Adrenal gland (tissue), 9 donors: ENCODE measurements at regions not wholly inside any gene's neighbourhood (a gene's known extent, or its start where the extent isn't known, plus 50 kb on each side); places are given as distances from the start of the nearest gene placed in this dataset.
"Not testable (repeated sequence)": the region's sequence is repeated elsewhere in the genome, so short reads cannot be mapped to it uniquely, and the experiment has no call there.

Experiments used
- DNase-seq, 7 donors: peaks; one replicate each; pipeline ENCODE4 v3.0.0-alpha.2; 2019 to 2020
- H3K27ac ChIP-seq, 5 donors: fragments of 200-600 bp; sonication (generic) in 4 of 5; 1 replicate in 3 of 5; 2 replicates in 2 of 5; pipeline versions ENCODE4 v1.5.1 to v1.8.0; 2016 to 2020; ENCODE audit warnings: mild to moderate bottlenecking in 1 of 5
- H3K27me3 ChIP-seq: fragments of 200-600 bp; 2 replicates; pipeline ENCODE4 v1.8.0; 2021
- H3K36me3 ChIP-seq, 2 donors: fragments of 200-600 bp; replicated peaks in 1 of 2; 1 replicate in 1 of 2; 2 replicates in 1 of 2; pipeline versions ENCODE4 v1.5.1 to v1.8.0; 2018 to 2022
- H3K4me1 ChIP-seq, 2 donors: fragments of 200-600 bp; replicated peaks in 1 of 2; 1 replicate in 1 of 2; 2 replicates in 1 of 2; pipeline versions ENCODE4 v1.5.1 to v1.8.0; 2018 to 2021
- H3K4me3 ChIP-seq, 4 donors: fragments of 200-600 bp; sonication (generic) in 3 of 4; one replicate each; pipeline ENCODE4 v1.5.1; 2016 to 2018
- H3K9me3 ChIP-seq, 3 donors: fragments of 200-600 bp; sonication (generic) in 1 of 3; replicated peaks in 1 of 3; 1 replicate in 2 of 3; 2 replicates in 1 of 3; pipeline versions ENCODE4 v1.5.1 to v1.8.0; 2016 to 2021
- CTCF ChIP-seq, 6 experiments: fragments of 450-650 bp in 4 of 6; fragments of 200-600 bp in 2 of 6; sonication (generic) in 1 of 6; IDR thresholded peaks; 1 replicate in 5 of 6; 2 replicates in 1 of 6; pipeline versions ENCODE4 v1.5.1 to v1.8.0; 2016 to 2021; ENCODE audit warnings: antibody characterized with exemption in 6 of 6, mild to moderate bottlenecking in 2 of 6, moderate library complexity in 1 of 6
- POLR2A ChIP-seq, 2 donors: fragments of 450-650 bp; IDR thresholded peaks; one replicate each; pipeline ENCODE4 v1.6.1; 2017; ENCODE audit warnings: antibody characterized with exemption in 2 of 2, mild to moderate bottlenecking in 2 of 2, moderate library complexity in 1 of 2
- WGBS, 4 donors: extraction: QIAGEN DNeasy Blood & Tissue Kit in 2 of 4; methylation state at CpG; one replicate each; pipeline versions ENCODE4 v1.1.5 to v1.1.7; 2013 to 2017; 5-methylcytosine and 5-hydroxymethylcytosine counted together
- intact Hi-C, 2 donors: fragments of 100-400 bp; cut with DNase I; formaldehyde crosslinking; loops; one replicate each; pipeline versions ENCODE4 v1.14.1 to v1.15.0; 2022 to 2023
- donor health status: healthy with polysubstance abuse.
- donor health status: Bipolar disorder and iron deficiency.
- donor health status: DM: yes; HTN: yes; CAD: no.
- donor health status: DM: no; HTN: no; CAD: no.
- donor health status: DM: no; HTN: no; CAD: no.

- Histone ChIP-seq H3K27me3 (no peaks in the 10 kb centered on the region), H3K36me3 (no peaks in the 10 kb centered on the region), H3K4me3 (no peak overlapping the region), H3K9me3 (no peaks in the 10 kb centered on the region), H3K27ac (no peak overlapping the region), H3K4me1 (no peaks in the 10 kb centered on the region)
- TF ChIP-seq POLR2A (IDR thresholded peaks at IDR 0.05) (no peak), CTCF (IDR thresholded peaks at IDR 0.05) (no peak)
- no peak for DNase-seq
- 86 to 95% (median 94%) methylated on average over 5 of the region's 5 CpGs for WGBS, 4 donors
- intact Hi-C loops: no loop called here
Observed at GRCh38 chr18:5705393-5705792, 161.6 kb upstream of the EPB41L3 start.

- TF ChIP-seq POLR2A (IDR thresholded peaks at IDR 0.05) (no peak), CTCF (IDR thresholded peaks at IDR 0.05) (no peak)
- intact Hi-C loops: no loop called here
Observed at GRCh38 chr18:5704847-5705246, 161.1 kb upstream of the EPB41L3 start.

GRCh38 chr18:5702016-5702415 is 158.2 kb upstream of the EPB41L3 start:
- 79 to 92% (median 85%) methylated on average over 5 to 7 of the region's 7 CpGs for WGBS, 4 donors
- intact Hi-C loops: not testable (repeated sequence)

More at GRCh38 chr18:5704847-5705246, 161.1 kb upstream of the EPB41L3 start:
- H3K9me3 ChIP-seq: no peaks in the 10 kb centered on the region
- no peaks in the 10 kb centered on the region for H3K36me3 ChIP-seq
- no peak overlapping the region for H3K4me3 ChIP-seq
- no peaks in the 10 kb centered on the region for H3K27me3 ChIP-seq
- H3K4me1 ChIP-seq: no peaks in the 10 kb centered on the region
- no peak for DNase-seq
- 60 to 87% (median 72%) methylated on average over 4 of the region's 4 CpGs for WGBS, 4 donors
- H3K27ac ChIP-seq: no peak overlapping the region

DNA sequence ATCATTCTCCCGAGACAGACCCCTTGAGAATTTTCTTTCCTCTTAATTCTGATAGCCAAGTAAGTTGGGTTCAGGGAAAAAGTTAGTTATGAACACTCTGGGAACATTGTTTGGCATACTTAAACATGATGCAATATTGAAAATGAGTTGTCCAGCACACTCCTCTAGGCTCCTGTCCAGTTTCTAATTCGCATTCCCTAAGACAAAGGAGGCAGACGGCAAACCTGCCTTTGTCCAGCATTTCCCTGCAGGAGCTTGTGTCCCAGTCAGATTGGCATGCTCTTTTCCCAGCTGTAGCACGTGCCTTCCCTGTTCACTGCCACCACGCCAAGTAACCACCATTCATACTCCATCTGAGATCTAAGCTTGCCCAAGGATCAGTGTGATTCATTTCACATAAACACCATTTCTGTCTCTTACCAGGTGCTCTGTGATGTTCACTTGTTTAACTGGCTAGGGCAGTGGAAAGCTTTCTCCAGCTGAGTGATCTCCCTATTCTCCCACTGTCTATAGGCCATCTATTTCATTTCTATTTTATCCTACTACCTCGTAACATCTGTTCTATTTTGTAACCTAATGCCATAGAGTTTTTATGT is 150.0 kb upstream of the EPB41L3 start:
- no peaks in the 10 kb centered on the region for H3K27me3 ChIP-seq
- intact Hi-C loops: no loop called here
- H3K27ac ChIP-seq: no peak overlapping the region
- TF ChIP-seq POLR2A (IDR thresholded peaks at IDR 0.05) (no peak), CTCF (IDR thresholded peaks at IDR 0.05) (no peak)
- no peak for DNase-seq
- H3K4me3 ChIP-seq: no peak overlapping the region
- H3K4me1 ChIP-seq: no peaks in the 10 kb centered on the region
- no peaks in the 10 kb centered on the region for H3K36me3 ChIP-seq
- H3K9me3 ChIP-seq: no peaks in the 10 kb centered on the region
- WGBS, 4 donors: 70 to 77% (median 72%) methylated on average over 6 of the region's 6 CpGs

More at GRCh38 chr18:5702016-5702415, 158.2 kb upstream of the EPB41L3 start:
- not testable (repeated sequence) for H3K27ac ChIP-seq, H3K4me1 ChIP-seq, H3K27me3 ChIP-seq, H3K4me3 ChIP-seq, H3K9me3 ChIP-seq, H3K36me3 ChIP-seq, DNase-seq

DNA sequence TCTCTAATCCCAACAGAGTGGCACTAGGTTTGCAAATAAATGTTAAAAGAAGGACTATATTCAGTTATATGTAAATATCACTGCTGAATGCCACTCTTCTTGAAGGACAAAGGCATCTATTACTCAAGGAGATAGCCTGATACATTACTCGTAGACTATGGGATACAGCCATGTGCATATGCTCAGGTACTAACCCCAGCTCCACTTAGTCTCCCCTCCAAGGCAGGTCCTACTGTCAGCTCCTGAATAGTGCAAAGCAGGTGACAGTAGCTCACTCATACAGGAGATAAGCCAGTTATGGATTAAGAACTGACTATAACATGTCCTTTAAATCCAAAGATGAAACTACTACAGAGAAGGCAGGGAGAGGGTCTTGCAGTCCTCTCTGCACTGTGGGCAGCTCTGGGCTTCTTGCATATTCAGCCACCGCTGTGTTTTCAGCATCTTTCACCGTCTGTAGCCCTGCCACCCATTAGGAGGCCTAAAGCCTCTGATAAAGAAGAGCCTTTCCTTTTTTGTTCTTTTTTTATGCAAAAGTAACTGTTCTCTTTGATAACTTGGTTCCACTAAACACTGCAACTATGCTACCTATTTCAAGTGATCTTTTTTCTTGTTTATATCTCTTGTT is 135.1 kb upstream of the EPB41L3 start:
- no peak for TF ChIP-seq POLR2A (IDR thresholded peaks at IDR 0.05)
- no peak for TF ChIP-seq CTCF (IDR thresholded peaks at IDR 0.05)
- DNase-seq: no peak
- no peaks in the 10 kb centered on the region for H3K27me3 ChIP-seq
- H3K36me3 ChIP-seq: no peaks in the 10 kb centered on the region
- 37 to 51% (median 45%) methylated on average over 3 of the region's 3 CpGs for WGBS, 4 donors
- no peaks in the 10 kb centered on the region for H3K9me3 ChIP-seq
- intact Hi-C loops: no loop called here
- H3K27ac ChIP-seq: no peak overlapping the region
- H3K4me3 ChIP-seq: no peak overlapping the region
- H3K4me1 ChIP-seq: no peaks in the 10 kb centered on the region
